IPS-18c (cell line): ENCODE measurements at regions not wholly inside any gene's neighbourhood (a gene's known extent, or its start where the extent isn't known, plus 50 kb on each side); places are given as distances from the start of the nearest gene placed in this dataset.
"Not testable (repeated sequence)": the region's sequence is repeated elsewhere in the genome, so short reads cannot be mapped to it uniquely, and the experiment has no call there.

Source experiments
- H3K4me3 ChIP-seq: 2 replicates; pipeline ENCODE4 v1.7.0; 2013; ENCODE audit warnings: low read depth, mild to moderate bottlenecking, low read length, moderate library complexity; ENCODE audit not compliant: insufficient read depth
- H3K9me3 ChIP-seq: one replicate; pipeline ENCODE4 v1.6.1; 2013; ENCODE audit warnings: mild to moderate bottlenecking, low read length, moderate library complexity; ENCODE audit not compliant: control insufficient read depth, insufficient read depth

DNA sequence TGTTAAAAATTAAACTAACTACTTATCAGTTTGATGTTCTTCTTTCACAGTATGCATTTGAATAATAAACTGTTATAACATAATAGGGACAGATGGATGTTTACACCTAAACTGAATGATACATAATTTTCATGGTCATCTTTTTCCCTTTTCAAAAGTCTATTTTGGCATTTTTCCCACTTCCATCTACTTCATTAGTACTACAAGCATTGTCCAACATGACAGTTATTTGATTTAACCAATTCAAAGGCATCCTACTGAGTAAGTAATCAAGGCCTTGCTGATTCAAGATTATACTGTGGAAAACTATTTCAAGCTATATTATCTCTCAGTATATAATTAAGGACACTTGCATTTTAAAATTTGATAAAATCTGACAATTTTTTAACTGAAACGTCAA, 212.9 kb downstream of the FAT4 start:
- H3K4me3 ChIP-seq: no peak overlapping the region
- no peaks in the 10 kb centered on the region for H3K9me3 ChIP-seq

DNA sequence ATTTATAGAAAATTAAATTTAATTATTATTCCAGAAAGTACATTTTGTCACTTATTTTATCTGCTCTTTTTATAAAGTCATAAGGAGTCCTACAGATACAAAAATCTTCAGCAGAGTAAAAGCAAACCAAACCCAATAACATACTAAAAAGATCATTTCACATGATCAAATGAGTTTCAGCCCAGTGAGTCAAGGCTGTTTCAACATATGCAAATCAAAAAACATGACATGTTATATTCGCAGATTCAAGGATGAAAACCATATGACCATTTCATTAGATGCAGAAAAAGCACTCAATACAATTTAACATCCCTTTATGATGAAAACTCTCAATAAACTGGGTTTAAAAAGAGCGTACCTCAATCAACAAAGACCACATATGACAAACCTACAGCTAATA, 214.3 kb downstream of the FAT4 start:
- Histone ChIP-seq H3K9me3 (no peaks in the 10 kb centered on the region), H3K4me3 (no peak overlapping the region)

DNA sequence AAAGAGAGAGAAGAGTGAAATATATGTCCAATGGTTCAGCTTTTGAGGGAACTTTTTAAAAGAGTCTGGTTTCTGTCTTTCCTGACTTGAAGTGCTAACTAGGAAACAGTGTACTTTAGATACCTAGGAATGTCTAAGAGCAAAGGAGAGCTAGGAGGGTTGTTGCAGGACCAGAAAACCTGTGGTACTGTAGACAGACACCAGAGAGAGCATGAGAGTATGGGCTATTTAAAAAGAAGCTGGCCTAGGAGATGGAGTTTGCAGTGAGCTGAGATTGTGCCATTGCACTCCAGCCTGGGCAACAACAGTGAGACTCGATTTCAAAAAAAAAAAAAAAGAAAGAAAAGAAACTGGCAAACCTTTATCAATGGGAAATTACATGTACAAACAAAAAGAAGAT, 223.9 kb downstream of the FAT4 start:
- no peaks in the 10 kb centered on the region for H3K9me3 ChIP-seq
- H3K4me3 ChIP-seq: no peak overlapping the region

DNA sequence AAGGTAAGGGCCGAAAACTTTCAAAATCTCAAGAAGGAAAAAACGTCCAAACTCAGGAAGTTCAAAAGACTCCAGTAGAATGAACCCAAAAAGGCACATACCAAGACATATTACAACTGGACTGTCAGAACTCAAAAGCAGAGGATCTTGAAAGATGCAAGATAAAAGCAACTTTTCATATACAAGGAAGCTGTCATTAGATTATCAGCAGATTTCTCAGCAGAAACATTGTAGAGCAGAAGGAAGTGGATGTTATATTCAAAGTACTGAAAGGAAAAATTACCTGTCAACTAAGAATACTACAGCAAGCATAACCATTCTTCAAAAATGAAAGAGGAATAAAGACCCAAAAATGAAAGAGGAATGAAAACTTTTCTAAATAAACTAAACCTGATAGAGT, 224.9 kb downstream of the FAT4 start:
- H3K9me3 ChIP-seq: no peaks in the 10 kb centered on the region
- H3K4me3 ChIP-seq: no peak overlapping the region

DNA sequence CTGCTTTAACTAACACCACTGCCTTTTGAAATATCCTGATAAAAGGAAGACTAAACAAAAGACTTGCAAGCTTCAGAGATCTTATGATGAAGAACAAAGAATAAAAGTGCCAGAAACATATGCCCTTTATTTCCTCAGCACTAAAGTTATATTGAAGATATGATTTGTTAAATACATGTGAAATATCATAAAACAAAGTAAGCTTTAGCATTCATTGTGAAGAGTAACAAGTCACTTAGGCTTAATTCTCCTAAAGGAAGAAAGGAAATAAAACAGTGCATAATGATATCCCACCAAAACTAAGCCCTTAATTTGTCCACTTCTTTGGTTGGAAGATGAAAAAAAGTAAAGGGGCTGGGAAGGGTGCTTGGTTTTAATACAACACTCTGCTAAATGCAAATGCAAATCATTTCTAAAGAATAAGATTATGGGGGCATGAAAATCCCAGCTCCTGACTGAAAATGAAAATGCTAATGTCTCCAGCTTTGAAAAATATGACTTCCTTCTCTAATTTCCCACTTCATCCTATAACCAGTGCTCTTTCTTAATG, 227.2 kb downstream of the FAT4 start:
- H3K9me3 ChIP-seq: peaks cover 7% of the 10 kb centered on the region
- no peak overlapping the region for H3K4me3 ChIP-seq

DNA sequence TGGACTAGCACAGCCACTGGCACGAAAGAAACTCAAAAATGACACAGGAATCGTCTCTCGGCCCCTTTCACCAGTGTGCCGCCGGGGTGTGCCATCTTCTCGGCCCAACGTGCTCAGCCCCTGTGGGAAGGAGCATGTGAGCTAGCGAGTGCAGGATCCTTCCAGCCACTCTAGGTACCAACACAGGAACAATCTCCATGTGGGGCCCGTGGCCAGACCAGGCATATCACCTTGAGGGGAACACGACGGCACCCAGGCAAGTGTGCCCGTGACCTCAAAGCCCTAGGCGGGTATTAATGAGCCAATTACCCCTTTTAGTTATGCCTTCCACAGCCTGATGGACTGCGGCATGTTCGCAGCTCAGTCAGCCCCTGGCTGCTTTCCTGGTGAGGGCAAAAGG, 231.5 kb downstream of the FAT4 start:
- Histone ChIP-seq H3K9me3 (peaks cover 7% of the 10 kb centered on the region), H3K4me3 (no peak overlapping the region)

DNA sequence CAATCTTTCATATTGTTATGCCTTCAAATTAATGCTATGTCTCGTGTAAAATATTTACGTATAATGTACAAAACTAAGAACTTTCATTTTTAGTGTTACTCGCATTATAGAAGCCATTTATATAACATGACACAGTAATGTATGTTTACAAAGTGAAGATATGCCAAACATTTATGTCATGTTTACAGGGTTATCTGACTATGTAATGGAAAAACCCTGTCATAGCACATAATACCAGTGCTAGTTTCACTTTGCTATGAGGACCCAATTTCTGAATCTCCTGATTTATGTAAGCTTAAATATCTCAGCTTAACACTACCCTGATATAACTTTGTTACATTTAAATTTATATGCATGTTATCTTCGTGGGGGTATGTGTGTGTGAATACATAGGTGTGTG, 233.1 kb downstream of the FAT4 start:
- H3K9me3 ChIP-seq: peaks cover 7% of the 10 kb centered on the region
- H3K4me3 ChIP-seq: no peak overlapping the region

DNA sequence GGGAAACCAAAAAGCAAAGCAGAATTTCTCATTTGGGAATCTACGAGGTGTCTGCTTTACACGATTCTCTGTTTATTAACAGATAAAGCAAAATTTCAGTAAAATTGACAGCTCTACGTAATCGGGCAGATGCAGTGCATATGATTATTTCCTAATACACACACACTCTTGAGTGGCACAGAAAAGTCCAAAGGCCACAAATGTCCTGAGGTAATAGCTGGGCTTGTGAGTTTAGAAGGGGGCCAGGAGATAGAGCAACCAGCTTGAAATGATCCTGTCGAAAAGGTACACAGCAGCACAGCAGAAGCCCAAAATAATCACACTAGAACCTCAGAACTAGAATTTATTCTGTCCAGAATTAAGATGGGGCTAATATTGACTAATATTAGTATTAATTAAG, 236.0 kb downstream of the FAT4 start:
- H3K4me3 ChIP-seq: no peak overlapping the region
- peaks cover 7% of the 10 kb centered on the region for H3K9me3 ChIP-seq

DNA sequence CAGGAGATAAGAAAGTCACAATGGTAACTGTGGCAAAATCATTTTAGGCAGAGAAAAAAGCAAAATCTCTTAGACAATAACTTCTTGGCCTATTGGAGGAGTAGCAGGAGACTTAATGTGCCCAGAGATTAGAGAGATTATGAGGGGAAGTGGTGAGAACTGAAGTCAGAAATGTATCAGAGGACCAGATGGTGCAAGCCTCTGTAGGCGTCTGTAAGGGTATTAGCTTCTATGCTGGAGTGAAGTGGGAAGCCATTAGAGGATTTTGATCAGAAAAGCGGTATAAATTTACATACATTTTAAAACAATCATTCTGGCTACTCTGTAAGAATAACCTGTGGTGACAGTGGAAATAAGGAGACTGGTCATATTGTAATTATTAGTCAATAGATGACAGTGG, 236.7 kb downstream of the FAT4 start:
- Histone ChIP-seq H3K9me3 (peaks cover 3% of the 10 kb centered on the region), H3K4me3 (no peak overlapping the region)

DNA sequence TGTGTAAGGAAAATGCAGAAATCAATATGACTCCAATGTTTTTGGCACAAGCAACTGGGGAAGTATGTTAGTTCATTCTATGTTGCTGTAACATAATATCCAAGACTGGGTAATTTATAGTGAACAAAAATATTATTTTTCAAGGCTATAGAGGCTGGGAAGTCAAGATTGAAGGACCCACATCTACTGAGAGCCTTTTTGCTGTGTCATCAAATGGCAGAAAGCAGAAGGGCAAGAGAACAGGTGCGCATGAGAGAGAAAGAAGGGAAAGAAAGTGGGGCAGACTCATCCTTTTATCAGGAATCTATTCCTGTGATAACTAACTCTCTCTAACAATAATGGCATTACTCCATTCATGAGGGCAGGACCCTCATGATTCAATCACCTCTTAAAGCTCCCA, 237.2 kb downstream of the FAT4 start:
- Histone ChIP-seq H3K9me3 (no peaks in the 10 kb centered on the region), H3K4me3 (no peak overlapping the region)

DNA sequence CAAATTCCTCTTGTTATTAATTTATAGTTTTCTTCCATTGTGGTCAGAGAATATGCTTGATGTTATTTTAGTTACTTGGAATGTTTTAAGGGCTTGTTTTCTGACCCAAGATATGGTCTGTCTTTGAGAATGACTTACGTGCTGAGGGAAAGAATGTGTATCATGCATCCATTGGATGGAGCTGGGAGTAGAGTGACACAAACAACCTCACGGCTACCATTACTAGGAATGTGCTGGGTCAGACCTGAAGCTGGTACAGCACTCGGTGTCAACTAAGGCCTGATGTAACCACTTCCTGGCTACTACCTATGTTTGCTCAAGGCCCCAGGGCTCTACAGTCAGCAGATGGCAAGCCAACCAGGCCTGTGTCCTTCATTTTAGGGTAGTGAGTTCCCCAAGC, 257.8 kb downstream of the FAT4 start:
- Histone ChIP-seq H3K9me3 (no peaks in the 10 kb centered on the region), H3K4me3 (no peak overlapping the region)

DNA sequence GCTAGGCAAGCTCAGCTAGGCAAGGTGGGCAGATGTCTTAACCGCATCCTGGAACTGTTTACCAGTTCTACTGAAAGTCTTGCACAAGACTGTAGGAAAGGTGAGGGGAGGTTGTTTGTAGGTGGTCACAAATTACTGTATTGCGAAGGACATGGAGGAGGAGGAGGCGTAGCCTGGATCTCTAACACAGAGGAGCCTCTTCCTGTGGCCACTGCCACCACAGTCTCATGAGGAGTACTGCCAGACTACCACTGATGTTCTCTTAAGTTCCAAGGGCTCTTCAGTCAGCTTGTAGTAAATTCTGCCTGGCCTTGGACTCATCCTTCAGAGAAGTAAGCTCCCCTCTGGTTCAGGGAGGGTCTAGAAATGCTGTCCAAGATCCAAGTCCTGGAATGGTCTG, 258.6 kb downstream of the FAT4 start:
- Histone ChIP-seq H3K4me3 (no peak overlapping the region), H3K9me3 (no peaks in the 10 kb centered on the region)

DNA sequence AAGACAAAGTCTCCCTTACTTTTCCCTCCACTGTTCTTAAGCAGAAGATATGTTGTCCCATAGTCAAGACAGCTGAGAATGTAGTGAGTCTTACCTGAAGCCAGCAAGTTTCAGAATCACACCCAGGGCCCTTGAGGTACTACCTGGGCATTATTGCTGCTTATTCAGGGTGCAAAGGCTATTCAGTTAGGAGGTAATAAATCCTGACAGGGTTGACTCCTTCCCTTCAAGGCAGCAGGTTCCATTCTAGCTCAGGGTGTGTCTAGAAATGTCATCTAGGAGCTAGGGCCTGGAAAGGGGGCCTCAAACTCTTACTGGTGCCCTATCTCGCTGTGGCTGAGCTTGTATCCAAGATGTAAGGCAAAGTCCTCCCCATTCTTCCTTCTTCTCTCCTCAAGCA, 259.0 kb downstream of the FAT4 start:
- Histone ChIP-seq H3K9me3 (no peaks in the 10 kb centered on the region), H3K4me3 (no peak overlapping the region)

DNA sequence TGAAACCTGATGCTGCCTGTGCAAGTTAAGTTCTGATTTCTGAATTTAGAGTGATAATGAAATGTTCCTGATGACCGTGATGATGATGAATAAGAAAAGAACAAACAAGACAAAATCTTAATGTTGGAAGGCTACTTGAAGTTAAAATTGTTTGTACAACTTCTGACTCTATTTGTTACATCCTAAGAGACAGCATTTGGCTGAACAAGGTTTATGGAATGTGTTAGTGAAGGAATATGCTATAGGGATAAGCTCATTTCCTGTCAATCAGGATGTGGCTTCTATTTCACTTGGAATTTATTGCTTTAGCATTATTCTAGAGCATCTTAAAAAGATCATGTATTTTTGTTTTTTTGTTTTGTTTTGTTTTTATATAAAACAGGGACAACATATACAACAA, 267.5 kb downstream of the FAT4 start:
- Histone ChIP-seq H3K9me3 (no peaks in the 10 kb centered on the region), H3K4me3 (no peak overlapping the region)

DNA sequence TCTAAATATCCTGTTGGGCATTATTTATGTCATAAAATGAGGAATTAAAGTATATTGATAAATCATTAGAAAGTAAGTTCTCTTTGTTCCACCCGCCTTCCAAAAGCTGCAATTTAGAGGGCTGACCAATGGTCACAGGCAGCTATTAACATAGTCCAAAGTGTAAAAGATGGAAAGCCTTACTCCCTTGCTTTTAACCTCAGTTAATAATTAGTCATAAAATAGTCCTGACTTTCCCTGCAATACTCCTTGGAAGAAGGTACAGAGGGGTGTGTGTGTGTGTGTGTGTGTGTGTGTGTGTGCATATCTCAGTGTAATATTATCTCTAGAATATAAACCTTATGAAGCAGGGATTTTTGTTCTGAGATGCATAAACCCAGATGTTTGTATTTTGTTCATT, 275.4 kb downstream of the FAT4 start:
- Histone ChIP-seq H3K4me3 (no peak overlapping the region), H3K9me3 (no peaks in the 10 kb centered on the region)

DNA sequence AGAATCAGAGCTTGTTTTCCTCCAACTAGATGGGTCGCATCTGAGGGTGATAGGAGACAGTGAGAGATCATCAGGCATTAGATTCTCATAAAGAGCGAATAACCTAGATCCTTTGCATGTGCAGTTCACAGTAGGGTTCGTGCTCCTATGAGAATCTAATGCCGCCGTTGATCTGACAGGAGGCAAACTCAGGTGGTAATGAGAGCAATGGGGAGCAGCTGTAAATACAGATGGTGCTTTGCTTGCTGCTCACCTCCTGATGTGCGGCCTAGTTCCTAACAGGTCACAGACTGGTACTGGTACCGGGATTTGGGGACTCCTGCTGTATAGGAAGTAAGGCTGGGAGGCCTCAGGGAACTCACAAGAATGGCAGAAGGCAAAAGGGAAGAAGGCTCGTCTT, 276.5 kb downstream of the FAT4 start:
- Histone ChIP-seq H3K9me3 (no peaks in the 10 kb centered on the region), H3K4me3 (no peak overlapping the region)

DNA sequence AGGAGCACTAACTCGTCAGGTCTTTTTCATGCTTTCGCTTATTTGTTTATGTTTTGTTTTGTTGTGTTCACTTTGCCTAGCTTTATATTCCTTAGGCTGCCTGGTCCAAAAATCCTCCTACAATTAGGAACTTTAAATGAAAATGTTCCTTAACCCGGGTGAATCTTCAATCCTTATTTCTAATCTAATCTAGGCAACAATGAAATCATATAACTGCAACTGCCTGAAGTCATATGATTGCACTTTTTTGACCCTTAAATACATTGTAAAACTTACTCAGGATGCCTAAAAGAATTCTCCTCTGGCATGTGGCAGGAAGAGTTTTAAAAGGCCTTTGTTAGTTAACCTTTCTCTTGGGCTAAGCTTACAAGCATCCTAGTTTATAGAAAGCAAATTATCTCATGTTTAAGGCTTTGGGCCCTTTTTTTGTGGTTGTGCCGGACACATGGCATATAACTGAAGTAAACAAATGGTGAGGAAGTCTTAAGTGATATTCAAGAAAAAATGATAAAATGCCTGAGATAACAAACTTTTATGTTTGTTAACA, 279.4 kb downstream of the FAT4 start:
- no peak overlapping the region for H3K4me3 ChIP-seq

DNA sequence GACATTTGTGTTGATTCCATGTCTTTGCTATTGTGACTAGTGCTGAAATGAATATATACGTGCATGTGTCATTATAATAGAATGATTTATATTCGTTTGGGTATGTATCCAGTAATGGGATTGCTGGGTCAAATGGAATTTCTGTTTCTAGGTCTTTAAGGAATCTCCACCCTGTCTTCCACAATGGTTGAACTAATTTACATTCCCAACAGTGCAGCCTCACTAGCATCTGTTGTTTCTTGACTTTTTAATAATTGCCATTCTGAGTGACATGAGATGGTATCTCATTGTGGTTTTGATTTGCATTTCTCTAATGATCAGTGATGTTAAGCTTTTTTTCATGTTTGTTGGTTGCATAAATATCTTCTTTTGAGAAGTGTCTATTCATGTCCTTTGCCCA, 291.2 kb downstream of the FAT4 start:
- H3K4me3 ChIP-seq, H3K9me3 ChIP-seq: not testable (repeated sequence)

More for the DNA sequence above, 279.4 kb downstream of the FAT4 start:
- H3K9me3 ChIP-seq: no peaks in the 10 kb centered on the region

DNA sequence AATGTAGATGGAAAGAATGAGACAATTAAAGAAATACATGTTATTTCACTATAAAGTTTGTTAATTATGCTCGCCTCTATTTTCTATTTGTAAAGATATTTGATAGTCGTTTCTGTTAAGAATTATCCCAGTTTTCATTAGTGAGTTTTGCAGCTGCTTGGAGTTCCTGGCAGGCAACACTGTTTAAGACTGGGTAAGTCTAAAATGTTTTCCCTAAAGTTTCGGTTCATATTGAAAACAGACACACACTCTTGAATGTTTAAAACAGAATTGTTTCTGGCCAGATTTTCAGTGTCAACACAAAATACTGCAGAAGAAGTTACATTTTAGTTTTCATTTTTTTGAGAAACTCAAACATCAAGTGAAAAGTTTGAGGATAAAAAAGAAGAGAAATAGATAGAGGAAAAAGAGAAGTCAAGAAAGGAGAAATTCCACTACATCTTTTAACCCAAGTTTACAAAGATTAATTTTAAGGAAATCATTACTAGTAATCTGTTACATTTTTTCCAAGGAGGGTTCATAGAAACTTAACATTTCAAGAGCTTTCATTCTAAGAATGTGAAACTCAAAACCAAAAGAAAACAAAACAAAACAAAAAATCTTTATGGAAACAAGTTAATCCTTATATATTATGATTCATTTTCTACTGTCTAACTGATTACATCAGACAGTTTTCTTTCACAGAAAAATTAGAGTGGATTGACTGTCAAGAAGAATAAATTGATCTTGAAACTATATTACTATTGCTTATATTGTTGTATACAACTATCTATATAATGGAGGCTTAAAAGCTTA, 305.5 kb downstream of the FAT4 start:
- H3K4me3 ChIP-seq: no peak overlapping the region
- peaks cover 3% of the 10 kb centered on the region for H3K9me3 ChIP-seq
